ENCODE measurements at regions not wholly inside any gene's neighbourhood (a gene's known extent, or its start where the extent isn't known, plus 50 kb on each side); places are given as distances from the start of the nearest gene placed in this dataset.

- no peak for TF ChIP-seq CTCF (IDR thresholded peaks at IDR 0.05)
- no peak for TF ChIP-seq POLR2A (IDR thresholded peaks at IDR 0.05)
- no peak for TF ChIP-seq EP300 (IDR thresholded peaks at IDR 0.05)
These were observed 564.5 kb upstream of the ZNF717 start for GRCh38 chr3:76349715-76350480.

All from ovary (tissue), 3 donors.